HG03342 (cell line): ENCODE measurements at regions not wholly inside any gene's neighbourhood (a gene's known extent, or its start where the extent isn't known, plus 50 kb on each side); places are given as distances from the start of the nearest gene placed in this dataset.

Experiments
- ATAC-seq: cut with Tn5 transposase; IDR thresholded peaks from one replicate; pipeline ENCODE4 v1.9.1; 2021; ENCODE audit warnings: mild to moderate bottlenecking, moderate library complexity; ENCODE audit not compliant: unreplicated experiment

DNA sequence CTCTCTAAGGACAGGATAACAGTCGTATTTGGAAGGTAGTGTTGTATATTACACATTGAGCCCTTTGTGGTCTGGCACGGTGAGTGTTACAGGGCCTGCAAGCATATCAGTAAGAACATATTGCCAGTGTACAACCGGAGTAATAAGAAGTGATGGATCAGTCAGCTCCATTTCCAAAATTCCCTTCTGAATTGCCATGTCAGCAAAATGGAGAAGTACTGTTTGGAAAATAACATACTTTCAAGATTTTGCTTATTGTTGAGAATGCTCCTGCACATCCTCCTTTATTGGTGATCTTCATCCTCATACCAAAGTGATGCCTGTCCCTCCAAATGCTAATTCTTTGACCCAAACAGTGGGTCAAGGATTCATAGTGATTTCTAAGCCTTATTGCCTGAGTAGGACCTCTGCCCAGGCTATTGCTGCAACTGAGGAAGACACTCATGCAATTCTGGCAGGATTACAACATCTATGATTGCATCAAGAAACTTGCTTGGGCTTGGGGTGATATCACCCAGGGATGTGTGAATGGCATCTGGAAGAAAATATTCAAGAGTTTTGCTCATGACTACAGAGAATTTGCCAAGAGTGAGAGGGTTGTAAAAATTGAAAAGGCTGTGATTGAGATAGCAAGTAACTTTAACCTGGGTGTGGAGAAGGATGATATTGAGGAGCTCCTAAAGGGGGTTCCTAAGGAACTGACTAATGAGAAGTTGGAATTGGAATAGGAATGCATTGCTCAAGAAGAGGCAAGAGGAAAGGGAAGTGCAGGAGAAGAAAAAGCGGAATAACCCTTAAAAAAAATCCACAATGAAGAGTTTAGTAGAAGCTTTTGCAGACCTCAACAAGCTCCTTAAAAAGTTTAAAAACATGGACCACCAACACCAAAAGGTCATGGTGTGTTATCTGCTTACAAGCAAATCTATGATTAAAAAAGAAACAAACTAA lies 452.2 kb upstream of the SORCS1 start:
- ATAC-seq, result no peak

DNA sequence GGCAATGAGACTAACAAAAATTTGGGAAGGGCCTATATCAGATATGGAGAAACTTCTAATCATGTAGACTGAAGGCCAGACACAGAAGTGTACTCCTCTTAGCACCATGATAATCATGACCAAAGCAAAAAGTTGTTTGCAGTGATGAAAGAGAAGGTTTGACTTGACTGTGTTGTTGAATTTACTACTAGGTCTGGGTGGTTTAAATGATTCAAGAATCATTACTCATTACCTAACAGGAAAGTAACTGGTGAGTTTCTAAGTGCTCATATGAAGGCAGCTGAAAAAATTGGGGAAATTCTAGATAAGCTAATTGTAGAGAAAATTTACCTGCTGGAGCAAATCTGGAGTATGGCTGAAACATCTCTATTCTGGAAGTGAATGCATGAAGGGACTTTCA lies 451.5 kb upstream of the SORCS1 start:
- no peak for ATAC-seq

GRCh38 chr10:107614939-107615685 lies 450.6 kb upstream of the SORCS1 start:
- no peak for ATAC-seq

GRCh38 chr10:107611115-107611514 lies 446.6 kb upstream of the SORCS1 start:
- no peak for ATAC-seq

GRCh38 chr10:107589081-107589480 lies 424.6 kb upstream of the SORCS1 start:
- no peak for ATAC-seq

DNA sequence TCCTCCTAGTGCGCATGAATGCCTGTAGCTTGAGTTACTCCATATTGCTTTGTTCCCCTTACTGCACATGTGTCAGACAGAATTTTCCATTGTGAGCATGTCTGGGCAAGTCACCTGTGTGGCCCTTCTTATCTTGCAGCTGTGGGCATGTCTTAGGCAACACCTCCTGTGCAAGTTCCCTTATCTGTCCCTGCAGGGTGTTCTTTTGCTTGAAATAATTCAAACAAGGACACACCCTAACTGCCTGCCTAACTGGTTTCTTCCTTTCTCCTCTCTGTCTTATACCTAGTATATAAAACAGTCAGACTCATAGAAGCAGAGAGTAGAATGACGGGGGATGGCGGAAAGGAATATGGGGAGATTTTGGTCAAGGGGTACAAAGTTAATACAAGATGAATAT lies 421.1 kb upstream of the SORCS1 start:
- no peak for ATAC-seq

DNA sequence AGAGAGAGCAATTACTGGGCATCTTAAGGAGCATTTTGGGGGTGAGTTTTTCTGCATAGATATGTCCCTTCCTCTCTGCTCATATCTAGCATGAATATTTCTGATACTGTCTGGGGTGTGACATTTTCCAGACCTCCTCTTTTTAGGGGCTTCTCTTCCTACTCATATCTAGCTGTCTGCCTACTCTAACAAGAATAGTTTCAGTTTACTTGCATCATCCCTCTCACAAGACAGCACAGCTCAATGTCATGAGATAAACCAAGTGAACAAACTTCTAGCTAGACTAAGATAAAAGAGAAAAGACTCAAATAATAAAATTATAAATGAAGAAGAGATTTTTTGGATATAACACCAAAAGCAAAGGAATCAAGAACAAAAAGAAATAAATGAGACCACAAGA lies 419.5 kb upstream of the SORCS1 start:
- ATAC-seq, result no peak

- no peak for ATAC-seq
Observed at GRCh38 chr10:107579970-107580369, 415.5 kb upstream of the SORCS1 start.

DNA sequence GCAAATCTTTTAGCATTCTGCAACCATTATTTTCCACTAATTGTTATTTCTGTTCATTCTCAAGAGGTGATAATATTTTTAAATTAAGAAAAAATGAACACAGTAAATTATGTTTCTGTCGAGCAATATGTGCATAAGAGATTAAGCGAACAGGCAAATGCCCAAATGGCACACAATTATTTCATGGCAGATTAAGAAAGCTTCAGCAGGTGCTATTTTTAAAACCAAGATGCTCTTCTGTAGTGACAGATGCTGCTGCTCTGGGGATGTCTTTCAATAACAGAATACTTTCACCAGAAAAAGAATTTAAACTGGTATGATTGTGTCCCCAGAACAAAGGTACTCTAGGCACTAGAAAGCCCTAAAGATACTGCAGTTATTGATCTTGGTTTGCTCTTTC lies 412.7 kb upstream of the SORCS1 start:
- no peak for ATAC-seq

DNA sequence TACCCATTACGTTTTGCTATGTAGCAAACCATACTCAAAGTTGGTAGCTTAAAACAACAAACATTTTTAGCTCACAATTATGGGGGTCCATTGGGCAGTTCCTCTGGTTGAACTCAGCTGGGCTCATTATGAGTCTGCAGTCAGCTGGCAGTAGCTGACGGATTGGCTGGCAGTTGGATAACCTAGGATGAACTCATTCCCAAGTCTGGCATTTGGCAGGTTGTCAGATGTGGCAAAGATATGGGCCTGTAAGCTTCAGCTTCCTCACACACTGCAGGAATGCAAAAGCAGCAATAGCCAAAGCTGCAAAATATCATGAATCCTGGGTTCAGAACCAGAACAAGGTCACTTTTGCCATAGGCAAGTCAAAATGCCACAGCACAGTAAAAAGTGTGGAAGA lies 412.2 kb upstream of the SORCS1 start:
- no peak for ATAC-seq

- no peak for ATAC-seq
Observed at GRCh38 chr10:107565014-107565413, 400.5 kb upstream of the SORCS1 start.

GRCh38 chr10:107561136-107561650 lies 396.7 kb upstream of the SORCS1 start:
- ATAC-seq, result no peak

GRCh38 chr10:107557916-107558315 lies 393.4 kb upstream of the SORCS1 start:
- no peak for ATAC-seq

DNA sequence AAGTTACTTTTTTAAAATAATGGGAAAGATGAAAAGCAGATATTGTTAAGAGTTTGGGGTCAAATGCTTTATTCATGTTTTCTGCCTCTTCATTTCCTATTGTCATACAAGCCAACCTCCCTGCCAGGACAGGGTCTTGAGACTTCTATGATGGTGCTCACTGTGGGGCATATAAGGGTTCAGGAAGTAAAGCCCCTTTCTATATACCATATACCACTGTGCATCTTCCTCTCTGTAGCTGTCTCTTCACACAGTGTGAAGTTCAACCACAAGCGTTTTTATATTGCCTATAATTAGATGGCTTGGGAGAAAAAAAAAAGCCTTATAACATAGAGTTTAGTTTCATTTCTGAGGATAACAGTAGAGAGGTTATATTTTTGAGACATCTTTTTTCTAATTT lies 389.8 kb upstream of the SORCS1 start:
- no peak for ATAC-seq

DNA sequence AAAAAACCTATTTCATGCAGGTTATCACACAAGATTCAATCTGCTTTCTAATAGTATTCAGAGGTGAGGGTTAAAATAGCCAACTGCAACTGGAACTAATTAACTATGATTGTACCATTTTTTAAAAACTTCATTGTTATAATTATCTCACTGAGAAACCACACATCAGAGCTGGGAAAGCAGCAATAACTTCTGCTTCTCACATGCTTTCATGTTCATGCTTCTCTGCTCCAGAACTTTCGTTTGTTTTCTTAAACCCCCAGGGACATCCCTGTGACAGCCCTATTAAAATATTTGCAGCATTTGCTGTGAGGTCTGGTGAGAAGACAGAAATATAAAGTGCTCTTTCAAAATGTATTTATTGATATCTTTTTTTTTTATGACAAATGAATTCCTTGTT lies 389.0 kb upstream of the SORCS1 start:
- no peak for ATAC-seq

GRCh38 chr10:107552963-107553362 lies 388.5 kb upstream of the SORCS1 start:
- no peak for ATAC-seq

DNA sequence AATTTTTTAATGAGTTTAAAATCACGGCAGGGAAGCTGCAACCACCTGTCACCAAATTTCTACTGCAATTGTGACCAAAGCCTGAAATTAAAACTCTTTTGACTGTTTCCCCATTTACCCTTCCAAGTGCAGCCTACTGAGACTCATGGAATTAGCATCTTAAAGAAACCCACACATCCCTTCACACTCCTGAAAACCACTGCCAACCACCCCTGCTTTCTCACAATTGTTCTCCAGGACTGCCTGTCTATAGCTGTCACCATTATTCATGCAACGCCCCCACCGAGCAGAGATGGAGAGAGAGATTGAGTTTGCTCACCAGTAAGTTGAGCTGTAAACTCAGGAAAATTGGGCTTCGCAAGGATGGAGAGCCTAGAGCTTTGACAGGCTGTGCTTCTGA lies 383.8 kb upstream of the SORCS1 start:
- ATAC-seq, result no peak

DNA sequence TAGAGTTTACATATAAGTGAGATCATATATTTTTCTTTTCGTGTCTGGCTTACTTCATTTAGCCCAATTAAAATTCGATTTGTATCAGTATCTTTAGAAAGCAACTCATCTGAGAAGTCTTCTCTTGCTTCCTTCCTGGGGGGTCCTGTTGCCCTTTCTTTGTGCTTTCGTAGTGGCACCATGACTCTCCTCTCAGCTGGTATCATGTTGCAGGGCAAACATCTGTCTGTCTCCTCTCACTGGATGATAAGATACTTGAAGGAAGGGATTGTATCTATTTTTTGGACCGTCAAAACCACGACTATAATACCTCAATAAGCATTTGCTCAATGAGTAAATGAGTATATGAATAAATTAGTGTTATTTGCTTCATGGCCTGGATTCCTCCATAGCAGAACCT lies 382.5 kb upstream of the SORCS1 start:
- ATAC-seq, result no peak

- no peak for ATAC-seq
Observed at GRCh38 chr10:107546284-107546683, 381.8 kb upstream of the SORCS1 start.

DNA sequence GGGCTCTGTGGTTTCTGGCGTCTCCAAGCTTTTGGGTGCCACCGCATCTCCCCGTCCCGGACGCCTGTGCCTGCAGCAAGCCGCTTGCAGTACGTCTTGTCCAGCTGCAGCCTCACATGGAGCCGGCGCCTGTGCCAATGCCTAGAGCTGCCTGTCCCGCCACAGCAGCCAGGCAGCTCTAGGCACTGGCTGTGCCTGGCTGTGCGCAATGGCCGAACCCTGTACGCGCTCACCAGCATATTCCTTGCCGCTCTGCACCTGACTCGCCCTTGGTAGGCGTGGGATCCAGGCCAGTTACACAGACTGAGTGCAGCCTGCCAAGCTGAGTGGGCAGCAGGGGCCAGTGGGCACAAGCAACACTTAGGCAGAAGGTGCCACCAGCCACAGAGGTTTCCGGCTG lies 381.2 kb upstream of the SORCS1 start:
- ATAC-seq, result no peak

DNA sequence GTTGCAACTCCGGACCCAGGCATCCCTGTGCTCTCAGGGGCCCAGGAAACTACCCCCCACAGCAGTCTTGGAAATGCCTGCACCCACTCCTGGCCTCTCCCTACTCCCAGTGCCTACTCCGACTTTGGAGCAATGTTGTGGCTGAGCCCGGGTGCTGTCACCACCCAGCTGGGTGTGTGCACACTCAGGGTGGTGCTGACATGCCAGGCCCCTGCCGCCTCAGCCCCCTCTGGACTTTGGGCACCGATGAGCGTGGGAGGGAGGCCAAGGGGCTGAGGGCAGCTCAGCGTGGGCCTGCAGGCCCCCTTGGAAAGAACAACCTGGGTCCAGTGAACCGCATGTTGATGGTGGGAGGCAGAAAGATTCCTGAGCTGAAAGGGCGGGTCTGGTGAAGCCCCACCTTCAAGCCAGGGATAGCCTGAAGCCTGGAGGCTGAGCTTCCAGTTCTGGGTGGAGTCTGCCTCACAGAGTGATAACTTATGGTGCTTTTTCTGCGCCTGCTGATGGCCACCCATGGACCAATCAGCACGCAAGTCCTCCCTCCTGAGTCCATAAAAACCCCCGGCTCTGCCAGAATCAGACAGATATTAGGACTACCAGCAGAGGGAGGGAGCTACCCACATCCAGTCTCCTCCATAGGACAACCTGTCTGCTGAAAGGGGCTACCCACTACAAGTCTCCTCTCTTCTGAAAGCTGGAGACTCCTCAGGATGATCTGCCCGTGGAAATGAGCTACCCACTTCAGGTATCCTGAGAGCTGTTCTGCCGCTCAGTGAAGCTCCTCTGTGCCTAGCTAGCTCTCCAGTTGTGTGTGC lies 380.4 kb upstream of the SORCS1 start:
- no peak for ATAC-seq
